ENCODE measurements at regions not wholly inside any gene's neighbourhood (a gene's known extent, or its start where the extent isn't known, plus 50 kb on each side); places are given as distances from the start of the nearest gene placed in this dataset.
"Not testable (repeated sequence)": the region's sequence is repeated elsewhere in the genome, so short reads cannot be mapped to it uniquely, and the experiment has no call there.

DNA sequence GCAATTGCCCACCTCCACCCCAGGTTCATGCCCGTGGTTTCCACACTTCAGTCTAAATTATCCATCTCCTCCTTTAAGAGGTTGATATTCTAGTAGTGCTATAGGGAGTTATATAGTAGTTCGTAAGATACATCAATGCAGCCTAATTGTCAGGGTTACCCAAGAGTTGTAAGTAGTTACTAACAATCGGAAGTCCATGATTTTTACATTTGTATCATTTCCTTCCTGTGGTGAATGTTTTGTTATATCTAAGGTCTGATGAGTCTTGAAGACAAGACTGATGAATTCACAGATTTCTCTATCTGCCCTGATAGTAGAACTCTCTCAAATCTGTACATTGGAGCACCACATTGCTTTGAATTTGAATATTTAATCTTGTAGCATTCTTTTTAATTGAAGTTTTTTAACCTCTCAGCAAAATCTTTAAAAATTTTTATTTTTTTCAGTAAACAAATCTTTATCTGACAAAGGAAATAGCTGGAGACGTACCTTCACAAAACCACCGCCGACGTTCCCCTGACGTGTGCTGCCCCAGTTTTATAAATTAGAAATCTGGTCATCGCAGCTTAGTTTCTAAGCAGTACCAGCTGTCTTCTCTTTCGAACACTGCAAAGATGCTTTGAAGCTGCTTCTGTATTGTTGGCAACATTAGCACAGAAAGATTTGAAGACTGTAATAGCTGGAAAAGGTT is 264.5 kb downstream of the SOCS6 start:
- DNase-seq, result peak in 1 of 3 experiments; percentile 61

DNA sequence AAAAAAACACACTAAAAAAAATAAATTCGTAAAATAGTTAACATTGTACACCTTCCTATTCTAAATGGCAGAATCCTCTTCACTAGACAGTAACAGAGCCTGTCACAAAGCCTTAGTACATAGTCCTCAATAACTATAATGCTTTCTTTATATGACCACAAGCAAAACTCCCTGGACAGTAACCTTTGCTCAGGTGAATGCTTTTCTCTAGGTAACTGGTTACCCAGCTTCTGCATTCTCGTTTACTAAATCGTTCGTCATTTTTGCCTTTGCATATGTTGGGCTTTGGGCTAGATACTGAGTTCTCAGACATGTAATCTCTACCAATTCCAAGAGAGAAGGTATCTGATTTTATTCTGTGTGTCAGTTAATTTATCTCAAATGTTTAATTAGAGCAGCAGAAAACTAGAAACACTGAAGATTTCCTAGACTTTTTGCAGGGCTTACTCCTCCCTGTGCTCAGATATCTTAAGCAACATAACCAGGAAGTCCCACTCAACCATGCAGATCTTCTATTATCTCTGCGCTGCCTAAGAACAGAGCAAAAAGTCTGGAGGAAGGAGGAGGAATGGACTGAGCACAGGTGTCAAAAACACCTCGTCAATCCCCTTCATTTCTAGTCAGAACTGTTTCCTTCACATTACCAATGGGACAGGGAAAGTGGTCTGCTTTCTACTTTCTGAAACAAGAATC is 247.7 kb downstream of the SOCS6 start:
- no peak for DNase-seq

DNA sequence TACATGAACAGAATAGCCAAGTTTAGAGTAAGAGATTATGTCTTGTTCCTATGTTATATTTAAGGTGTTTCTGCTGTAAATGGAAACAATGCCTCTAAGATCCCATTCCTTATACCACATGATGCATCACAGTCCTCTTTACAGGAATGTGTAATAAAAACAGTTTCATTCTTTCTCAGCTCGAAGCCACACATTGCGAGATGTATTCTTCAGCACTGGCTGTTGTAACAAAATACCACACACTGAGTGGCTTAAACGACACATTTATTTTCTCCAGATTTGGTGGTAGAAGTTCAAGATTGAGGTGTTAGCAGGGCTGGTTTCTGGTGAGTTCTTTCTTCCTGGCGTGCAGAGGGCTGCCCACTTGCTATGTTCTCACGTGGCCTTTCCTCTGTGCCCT is 246.2 kb downstream of the SOCS6 start:
- no peak for DNase-seq

DNA sequence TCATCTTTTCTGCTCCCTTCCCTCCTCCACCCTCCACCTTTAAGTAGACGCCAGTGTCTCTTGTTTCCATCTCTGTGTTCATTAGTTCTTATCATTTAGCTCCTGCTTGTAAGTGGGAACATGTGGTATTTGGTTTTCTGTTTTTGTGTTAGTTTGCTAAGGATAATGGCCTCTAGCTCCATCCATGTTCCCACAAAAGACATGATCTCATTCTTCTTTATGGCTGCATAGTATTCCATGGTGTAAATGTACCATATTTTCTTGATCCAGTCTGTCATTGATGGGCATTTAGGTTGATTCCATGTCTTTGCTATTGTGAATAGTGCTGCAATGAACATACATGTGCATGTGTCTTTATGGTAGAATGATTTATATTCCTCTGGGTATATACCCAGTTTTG is 236.5 kb downstream of the SOCS6 start:
- DNase-seq, result not testable (repeated sequence)

DNA sequence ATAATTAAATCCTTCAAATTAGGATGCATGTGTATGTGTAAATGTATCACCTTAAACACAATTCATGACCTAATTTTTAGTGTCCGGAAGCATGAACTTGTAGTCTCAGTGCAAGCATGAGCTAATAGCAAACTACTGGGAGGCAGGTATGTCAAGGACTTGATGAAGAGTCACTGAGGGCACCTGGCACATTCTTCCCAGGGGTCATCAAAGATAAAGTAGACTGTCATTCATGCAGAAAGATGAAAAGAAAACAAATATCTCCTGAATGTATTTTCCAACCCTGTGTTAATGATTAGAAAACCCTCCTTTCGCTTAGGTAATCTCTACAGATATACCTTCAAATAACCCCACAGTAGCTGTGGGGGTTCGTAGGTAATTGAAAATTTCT is 234.9 kb downstream of the SOCS6 start:
- peak in 2 of 3 experiments; percentile 79 to 91 for DNase-seq

DNA sequence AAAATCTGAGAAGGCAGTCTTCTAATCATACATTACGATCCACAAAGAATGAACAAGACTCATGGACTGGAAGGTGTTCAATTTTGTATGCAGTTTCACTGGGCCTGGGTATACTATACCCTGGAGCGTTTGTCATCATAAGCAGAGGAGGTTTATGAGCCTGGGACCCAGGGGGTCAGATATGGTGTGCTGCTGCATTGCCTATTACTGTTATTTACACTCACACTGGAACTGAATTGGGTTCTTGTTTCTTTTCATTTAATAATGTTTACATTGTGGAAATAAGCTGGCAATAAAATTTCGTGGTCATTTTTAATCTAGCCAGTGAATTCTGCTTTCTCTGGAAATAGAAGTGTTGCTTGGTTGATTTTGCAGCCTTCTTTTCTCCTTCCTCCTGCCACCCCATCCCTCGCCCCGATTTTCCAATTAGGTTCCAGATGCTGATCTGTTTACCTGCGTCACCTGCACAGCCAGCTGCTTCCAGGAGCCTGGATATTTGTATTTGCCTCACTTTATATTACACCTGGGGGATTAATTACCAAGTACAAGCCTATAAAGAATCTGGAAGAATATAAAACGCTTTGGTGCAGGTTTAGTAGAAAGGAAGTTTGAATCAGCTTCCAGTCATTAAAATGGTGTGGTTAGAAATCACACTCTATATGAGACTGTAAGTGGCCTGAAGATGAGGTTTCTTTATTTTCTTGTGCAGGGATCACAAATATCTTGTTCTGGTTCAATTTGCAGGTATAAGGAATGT is 234.4 kb downstream of the SOCS6 start:
- peak in 2 of 3 experiments; percentile 95 to 99 for DNase-seq

DNA sequence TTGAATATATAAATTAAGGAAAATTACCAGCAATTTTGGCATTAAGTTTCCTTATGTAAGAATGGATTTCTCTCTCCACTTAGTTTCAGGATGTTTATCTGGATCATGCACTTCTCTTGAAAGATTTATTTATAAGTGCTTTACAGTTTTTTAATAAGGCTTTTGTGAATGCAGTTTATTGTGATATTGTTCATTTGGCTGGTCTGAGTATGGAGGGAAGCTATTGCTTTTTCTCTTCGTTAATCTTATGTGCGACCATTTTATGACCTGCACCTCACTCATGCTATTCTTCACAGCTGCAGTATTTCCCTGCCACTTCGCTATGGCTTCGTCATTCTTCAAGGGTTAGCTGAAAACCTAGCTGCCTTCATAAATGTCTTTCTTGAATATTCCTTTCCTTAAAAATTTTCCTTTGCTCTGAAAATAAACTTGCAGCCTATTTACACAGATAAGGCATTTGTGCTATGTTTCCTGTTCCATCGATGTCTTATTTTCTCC is 233.4 kb downstream of the SOCS6 start:
- DNase-seq, result peak in 1 of 3 experiments; percentile 60

DNA sequence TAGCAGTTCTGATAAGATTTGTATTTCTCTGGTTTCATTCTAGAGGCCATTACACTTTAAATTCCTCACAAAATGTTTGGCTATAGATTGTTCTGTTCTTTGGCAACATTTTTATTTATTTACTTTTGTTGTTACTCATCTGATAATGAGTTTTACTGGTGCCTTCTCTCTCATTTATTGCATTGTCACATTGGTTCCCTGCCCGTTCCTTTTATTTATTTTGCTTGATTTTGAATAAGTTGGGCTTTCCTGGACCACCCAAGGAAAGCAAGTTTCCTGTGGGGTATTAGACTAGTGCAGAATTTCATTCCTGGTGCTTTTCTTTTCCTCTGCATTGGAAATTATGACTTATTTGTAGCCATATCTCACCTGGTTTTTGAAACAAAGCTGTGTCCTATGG is 232.0 kb downstream of the SOCS6 start:
- DNase-seq, result no peak

DNA sequence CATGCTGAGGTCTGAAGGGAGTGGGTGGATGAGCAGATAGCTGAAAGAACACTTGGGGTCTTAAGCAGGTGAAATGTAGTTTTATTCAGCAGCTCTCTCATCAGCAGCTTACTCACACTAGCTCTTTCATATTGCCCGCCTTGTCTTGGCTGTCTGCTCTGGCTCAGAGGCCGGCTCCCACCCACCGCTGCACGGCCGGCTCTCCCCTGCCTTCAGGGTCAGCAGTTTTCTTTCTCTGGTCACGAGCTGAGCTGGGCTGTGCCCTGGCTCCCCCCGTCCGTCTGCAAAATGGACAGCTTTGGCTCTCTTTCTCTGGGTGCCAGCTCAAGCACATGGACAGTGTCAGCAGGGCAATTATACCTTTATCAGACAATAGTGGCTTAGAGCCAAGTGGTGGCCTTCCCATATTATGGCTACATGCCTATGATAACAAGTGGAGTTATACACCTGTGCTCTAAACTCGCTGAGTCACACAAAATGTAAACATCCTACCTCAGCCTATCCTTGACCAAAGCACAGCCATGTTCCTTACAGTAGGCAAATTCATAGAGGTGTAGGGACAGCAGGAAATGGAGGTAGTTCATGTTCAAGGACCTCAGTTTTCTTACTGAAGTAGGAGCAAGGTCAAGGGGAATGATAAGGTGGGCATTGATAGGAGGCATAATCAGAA is 224.8 kb downstream of the SOCS6 start:
- DNase-seq, result peak in 1 of 3 experiments; percentile 26

DNA sequence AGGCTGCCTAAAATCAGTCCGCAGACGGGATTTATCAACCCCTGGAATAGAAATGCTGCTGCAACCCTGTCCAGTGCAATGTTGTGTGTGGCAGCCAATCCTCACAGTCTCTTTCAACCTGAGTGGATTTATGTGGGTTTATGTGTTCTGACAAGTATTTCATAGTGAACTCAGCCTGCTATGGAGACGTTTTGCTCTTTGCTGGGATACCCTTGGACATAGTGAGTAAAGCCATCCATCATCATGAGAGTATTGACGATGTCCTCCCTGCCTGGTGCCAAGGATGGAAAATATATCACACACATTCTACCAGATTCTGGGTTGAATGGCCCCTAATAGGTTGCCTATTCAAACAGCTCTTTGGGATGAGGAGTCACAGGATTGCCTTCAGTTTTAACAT is 219.1 kb downstream of the SOCS6 start:
- no peak for DNase-seq

DNA sequence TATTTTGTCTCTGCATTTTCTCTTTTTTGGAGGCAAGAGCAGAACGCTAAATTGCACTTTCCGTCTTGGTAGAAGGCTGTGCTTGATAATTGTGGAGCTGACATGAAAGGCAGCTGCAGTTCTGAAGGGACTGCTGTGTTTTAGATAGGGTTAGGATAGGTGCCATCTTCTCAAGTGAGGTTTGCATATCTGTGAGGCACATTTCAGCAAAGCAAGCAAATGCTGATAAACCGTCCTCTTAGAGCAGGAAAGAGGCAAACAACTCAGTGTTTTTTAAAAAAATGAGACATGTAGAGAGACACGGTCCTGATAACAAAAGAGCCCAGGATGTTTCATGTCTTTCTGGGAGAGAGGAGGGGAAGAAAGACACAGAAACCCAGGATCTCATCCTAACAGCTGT is 217.7 kb downstream of the SOCS6 start:
- peak in 1 of 3 experiments; percentile 50 for DNase-seq

DNA sequence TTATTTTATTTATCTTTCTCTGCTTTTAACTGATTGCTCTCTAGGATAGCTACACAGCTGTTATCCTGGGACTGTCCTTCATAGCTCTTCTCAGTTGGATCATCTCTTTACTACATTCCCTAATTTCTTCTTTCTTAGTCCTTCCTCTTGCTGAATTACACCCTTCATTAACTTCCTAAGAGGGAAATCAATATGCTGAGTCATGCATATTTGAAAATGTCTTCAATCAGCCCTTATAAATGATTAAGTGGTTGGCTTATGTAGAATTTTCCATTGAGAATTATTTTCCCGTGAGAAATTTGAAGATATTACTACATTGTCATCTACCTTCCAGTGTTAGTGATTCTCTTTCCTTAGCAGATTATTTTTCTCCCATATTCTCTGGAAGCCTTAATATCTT is 214.2 kb downstream of the SOCS6 start:
- no peak for DNase-seq

DNA sequence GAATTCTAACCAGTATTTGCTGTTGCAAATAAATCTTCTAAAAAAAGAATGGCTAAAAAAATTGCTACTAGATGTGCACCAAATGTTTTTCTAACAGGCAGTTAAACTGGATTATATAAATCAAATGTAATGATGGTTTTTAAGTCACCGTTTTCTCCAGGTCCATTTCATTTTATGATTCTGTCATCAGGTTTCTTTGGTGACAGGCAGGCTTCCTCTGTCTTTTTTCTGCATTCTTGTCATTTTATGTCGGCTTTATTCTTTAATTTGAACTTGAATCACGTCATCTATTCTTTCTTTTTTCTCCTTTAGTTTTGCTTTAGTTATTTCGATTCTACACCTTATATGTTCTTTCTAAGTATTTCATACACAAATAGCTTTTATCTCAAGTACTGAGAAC is 212.5 kb downstream of the SOCS6 start:
- DNase-seq, result no peak

DNA sequence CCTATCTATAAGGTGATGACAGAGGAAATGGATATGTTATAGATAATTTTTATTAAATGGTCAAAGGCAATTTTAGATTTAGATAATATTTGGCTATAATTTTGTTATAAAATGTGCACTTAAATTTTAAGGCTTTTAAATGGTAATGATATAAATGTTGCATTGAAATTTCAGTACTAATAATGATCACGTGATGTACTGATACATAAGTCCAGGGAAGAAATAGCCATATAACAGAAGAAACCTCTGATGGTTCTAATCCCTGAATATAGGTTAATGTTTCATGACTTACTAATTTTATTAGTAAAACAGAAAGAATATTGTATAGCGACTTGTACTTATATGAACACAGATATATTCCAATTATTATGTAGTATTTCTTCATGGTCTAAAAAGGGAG is 211.9 kb downstream of the SOCS6 start:
- DNase-seq, result no peak

DNA sequence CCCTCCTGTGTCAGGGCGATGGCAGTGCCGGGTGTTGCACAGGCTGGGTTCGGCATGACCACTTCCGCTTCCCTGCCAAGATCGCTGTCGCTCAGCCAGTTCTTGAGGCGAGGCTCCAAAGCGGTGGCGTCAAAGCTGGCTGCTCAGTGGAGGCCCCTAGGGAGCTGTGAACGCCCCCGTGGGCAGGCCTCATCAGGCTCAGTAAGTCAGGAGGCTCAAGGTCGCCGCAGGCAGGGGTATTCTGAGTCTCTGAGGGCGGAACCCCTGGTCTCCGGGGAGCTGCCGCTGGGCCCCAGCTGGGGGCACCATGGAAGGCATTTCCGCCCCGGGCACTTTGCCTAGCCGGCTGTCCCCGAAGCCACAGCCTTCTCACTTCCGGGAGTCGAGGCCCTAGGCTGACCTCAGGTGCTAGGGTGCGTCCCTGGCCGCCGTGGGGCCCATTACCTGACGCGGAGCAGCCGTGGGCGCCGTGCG is 210.4 kb downstream of the SOCS6 start:
- peak in 2 of 3 experiments; percentile 34 to 64 for DNase-seq

DNA sequence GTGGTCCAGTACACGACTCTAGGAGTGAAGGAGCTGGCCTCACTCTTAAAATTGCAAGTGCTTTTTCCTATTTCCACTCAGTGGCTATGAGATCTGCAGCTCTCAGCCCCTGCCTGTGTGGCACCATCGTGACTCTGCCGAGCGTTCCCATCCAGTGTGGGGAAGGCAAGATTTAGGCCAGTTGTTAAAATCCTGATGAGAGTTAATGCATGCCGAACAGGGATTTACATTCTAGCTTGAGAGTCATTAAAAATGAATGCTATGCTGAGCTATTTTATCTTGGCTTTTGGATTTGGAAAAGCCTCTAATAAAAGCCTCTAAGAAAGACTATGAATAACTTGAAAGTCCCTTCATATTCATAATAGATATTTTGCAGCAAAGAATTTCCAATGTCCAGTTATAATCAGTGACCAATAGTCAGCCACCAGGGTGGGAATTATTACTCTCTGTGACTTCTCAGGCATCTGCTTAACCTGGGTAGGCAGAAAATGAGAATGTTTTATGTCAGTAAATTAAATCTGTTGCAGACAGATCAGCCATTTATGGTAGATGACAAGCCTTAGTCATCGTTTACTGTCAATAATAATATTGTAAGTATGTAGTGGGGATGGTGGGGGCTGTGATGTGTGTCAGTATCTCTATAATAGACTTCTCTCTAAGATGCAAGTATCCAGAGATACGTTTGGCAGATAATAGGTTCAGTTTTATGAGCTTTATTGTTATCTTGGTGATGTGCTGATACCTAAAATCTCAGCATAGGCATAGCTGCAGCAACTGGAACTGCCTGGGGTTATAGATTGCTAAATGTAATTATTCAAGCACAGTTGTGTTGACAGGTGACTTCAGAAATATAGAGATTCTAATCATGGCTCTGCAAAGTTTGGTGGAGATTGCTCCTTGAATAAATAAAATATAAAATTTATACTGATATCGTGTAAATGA is 207.8 kb downstream of the SOCS6 start:
- DNase-seq, result peak in 1 of 3 experiments; percentile 55

DNA sequence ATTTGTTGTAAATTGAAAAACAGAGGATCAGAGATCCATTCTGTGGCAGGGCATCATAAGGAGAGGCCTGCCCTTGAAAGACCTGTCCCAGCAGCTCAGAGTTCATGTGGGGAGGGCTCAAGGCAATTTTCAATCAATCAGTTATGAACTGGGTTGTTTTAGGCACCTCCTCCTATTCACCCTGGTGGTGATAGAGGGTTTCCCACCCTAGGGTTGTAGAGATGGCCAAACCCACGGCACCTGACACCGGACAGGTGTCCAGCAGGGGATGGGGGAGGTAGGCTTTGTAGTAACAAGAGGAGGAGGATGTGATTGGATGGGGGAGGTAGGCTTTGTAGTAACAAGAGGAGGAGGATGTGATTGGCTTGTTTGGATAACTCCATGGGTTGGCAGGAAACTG is 205.7 kb downstream of the SOCS6 start:
- no peak for DNase-seq

DNA sequence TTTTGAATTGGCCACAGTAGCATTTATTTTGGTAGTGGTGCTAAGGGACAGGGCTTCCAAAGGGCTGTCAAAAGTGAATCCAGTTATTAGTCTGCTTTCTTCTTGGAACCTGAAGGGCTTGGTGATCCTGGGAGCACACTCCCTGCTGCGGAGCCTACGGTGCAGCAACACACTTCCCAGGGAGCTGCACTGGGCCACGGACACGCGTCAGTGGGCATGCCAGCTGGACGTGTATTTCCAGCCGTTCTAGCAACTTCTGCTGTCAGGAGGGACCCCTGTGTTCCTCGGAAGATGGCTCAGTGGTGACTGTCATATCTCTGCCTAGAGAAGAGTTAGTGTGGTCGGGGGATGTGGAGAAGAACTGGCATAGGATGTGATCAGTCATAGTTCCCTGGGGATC is 204.6 kb downstream of the SOCS6 start:
- no peak for DNase-seq

DNA sequence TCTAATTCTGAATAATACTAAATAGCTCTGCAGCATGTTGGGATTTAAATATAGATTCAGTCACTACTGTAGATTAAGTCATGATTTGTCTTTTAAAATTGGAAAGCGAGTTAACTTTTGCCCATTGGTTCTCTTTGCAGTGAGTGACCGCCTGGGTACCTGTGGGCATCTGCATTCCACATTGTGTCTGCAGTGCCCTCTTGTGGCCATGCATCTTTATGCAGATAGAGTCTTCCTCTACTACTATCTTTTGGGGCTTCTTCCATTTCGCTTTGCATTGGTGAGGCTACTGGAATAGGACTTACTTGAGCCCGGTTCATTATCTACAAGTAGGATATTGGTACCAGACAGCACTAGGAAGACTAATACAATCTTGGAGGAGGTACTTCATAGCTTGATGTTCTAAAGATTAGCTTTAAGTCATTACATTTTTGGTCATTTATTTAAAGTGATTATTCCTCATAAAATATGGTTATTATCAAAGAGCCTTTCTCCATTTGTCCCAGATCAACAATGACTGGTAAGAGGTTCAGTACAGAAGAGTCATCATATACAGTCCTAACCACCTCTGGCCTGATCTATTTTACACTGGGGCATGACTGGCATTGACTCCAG is 203.0 kb downstream of the SOCS6 start:
- peak; percentile 36 to 79 (median 37) for DNase-seq

DNA sequence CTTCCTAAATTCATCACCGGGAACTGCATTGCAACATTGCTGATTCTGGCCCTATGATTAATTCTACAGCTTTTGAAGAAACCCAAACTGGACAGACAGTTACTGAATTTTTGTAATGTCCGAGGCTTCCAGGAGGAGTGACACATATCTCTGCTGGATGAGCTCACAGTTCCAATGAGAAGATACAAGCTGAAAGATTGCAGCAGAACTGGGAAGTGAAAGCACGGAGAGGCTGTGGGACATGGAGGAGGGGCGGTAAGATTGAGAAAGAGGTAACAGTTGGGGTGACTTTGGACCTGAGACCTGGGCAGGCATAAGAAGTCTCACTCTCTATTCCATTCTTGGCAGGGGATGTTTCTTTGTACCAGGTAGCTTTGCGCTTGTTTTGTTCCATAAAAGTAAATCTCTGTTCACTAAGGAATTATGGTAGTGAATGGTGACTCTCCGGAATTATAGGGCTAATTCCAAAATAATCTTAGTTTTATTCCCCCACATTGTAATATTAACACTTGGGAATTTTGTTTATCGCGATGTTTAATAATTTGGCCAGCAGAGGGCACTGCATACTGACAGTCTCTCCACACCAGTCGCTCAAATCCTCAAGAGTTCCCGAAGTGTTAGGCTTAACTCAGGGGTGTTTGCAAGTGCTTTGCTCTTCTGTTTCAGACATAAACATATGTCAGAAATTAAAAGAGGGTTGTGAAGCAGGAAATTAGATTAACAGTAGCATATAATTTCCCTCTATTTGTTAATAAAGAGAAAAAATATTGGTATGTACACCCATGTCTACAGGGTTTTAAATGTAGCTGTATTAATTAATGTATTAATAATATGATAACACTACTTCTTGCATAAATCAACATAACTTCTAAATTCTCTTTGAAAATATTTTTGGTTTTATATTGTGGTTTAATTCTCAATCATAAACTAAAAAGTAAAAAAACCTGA is 201.4 kb downstream of the SOCS6 start:
- DNase-seq, result peak; percentile 43 to 93 (median 61)
